K562 (cell line): ENCODE measurements at regions not wholly inside any gene's neighbourhood (a gene's known extent, or its start where the extent isn't known, plus 50 kb on each side); places are given as distances from the start of the nearest gene placed in this dataset.

Experiments used
- CBFA2T3 ChIP-seq: fragments of 450-650 bp; IDR thresholded peaks from 2 replicates; pipeline ENCODE4 v1.6.1; 2017
- MTA2 ChIP-seq: fragments of 450-650 bp; IDR thresholded peaks from 2 replicates; pipeline ENCODE4 v1.6.1; 2016; ENCODE audit warnings: low read depth
- PCBP1 ChIP-seq: fragments of 200-400 bp; formaldehyde crosslinking; IDR thresholded peaks from 2 replicates; pipeline ENCODE4 v1.6.1; 2018; ENCODE audit warnings: mild to moderate bottlenecking, low read depth, low read length; ENCODE audit not compliant: poor library complexity, severe bottlenecking
- TOE1 ChIP-seq, 2 experiments: fragments of 450-650 bp in 1 of 2; sonication (generic) in 1 of 2; formaldehyde crosslinking in 1 of 2; IDR thresholded peaks; 2 replicates each; pipeline versions ENCODE4 v1.7.1 to v1.8.0; 2016 to 2022; ENCODE audit warnings: borderline replicate concordance in 2 of 2, mild to moderate bottlenecking in 2 of 2, antibody characterized with exemption in 1 of 2, inconsistent platforms in 1 of 2, low read depth in 1 of 2, missing genetic modification reagents in 1 of 2, moderate library complexity in 1 of 2
- ZFP91 ChIP-seq: sonication (generic); formaldehyde crosslinking; IDR thresholded peaks from 2 replicates; pipeline ENCODE4 v1.8.0; 2022; ENCODE audit warnings: mild to moderate bottlenecking, missing genetic modification reagents
- ZKSCAN3 ChIP-seq: fragments of 250-450 bp; sonication (Bioruptor Pico); IDR thresholded peaks from 2 replicates; pipeline ENCODE4 v1.4.0; 2020
- ZNF197 ChIP-seq: fragments of 200-800 bp; sonication (Bioruptor generic); IDR thresholded peaks from 2 replicates; pipeline ENCODE4 v1.6.1; 2016; ENCODE audit warnings: low read depth, missing genetic modification characterization, missing compliant biosample characterization
- ZNF75A ChIP-seq: fragments of 450-650 bp; formaldehyde crosslinking; IDR thresholded peaks from 2 replicates; pipeline ENCODE4 v1.4.0; 2020; ENCODE audit warnings: mild to moderate bottlenecking
- TF ChIP-seq, protein P1 (sequence below): fragments of 250-450 bp; sonication (Bioruptor Pico); IDR thresholded peaks from 2 replicates; pipeline ENCODE4 v1.8.0; 2021; ENCODE audit warnings: mild to moderate bottlenecking, moderate library complexity

DNA sequence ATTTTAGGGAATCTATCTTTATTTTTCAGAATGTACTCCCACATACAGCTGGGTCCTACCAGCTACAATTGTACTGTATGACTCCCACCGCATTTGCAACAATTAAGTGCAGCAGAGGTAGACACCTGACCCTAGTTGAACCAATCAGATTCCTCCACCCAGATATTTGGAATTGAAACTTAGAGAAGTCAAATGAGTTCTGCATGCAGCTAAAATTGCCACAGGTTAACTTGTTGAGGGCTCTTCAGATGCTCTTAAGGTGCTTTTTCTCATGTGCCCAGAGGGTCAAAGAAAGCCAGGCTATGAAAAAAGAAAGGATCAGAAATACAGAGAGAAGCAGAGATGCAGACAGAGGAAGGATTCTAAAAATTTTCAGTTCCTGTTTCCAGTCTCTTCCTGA is 68.0 kb upstream of the TES start (continued):
- no peak for TF ChIP-seq TOE1 (IDR thresholded peaks at IDR 0.05; ENCODE audit: borderline replicate concordance)
- TF ChIP-seq TOE1 (CRISPR knock-in tag; IDR thresholded peaks at IDR 0.05; ENCODE audit: borderline replicate concordance, low read depth): no peak
- TF ChIP-seq ZNF75A (CRISPR knock-in tag): no peak
- no peak for TF ChIP-seq CBFA2T3
- no peak for TF ChIP-seq ZNF197 (CRISPR knock-in tag)
- TF ChIP-seq, protein P1, sequence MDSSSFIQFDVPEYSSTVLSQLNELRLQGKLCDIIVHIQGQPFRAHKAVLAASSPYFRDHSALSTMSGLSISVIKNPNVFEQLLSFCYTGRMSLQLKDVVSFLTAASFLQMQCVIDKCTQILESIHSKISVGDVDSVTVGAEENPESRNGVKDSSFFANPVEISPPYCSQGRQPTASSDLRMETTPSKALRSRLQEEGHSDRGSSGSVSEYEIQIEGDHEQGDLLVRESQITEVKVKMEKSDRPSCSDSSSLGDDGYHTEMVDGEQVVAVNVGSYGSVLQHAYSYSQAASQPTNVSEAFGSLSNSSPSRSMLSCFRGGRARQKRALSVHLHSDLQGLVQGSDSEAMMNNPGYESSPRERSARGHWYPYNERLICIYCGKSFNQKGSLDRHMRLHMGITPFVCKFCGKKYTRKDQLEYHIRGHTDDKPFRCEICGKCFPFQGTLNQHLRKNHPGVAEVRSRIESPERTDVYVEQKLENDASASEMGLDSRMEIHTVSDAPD (CRISPR knock-in tag): no peak
- TF ChIP-seq PCBP1: no peak
- no peak for TF ChIP-seq ZKSCAN3 (CRISPR knock-in tag)
- TF ChIP-seq MTA2: no peak
- TF ChIP-seq ZFP91 (CRISPR knock-in tag): no peak
- TF ChIP-seq, all 486 proteins: peak for 0
